HCT116 (cell line): ENCODE measurements at regions not wholly inside any gene's neighbourhood (a gene's known extent, or its start where the extent isn't known, plus 50 kb on each side); places are given as distances from the start of the nearest gene placed in this dataset.

Experiments
- ATAC-seq: fragments of 200-7000 bp; cut with Tn5 transposase; 2 replicates; pipeline ENCODE4 v1.9.1; 2020; ENCODE audit warnings: mild to moderate bottlenecking, moderate library complexity
- BruUV-seq: library from RNA; stranded (reverse); fragments of 400-500 nt; replicated peaks from 2 replicates; lab custom pipeline; 2021; lab: Mats Ljungman, UMichigan
- CTCF ChIA-PET: fragments of 300-600 bp; sonication (Branson Sonifier 250); formaldehyde crosslinking; loops from one replicate; lab custom pipeline; 2021; ENCODE audit warnings: antibody characterized with exemption; lab: Charles Lee
- POLR2A ChIA-PET: fragments of 300-600, 350-600 bp; sonication (Branson Sonifier 250); formaldehyde crosslinking; loops from one replicate; lab custom pipeline; 2021; ENCODE audit warnings: antibody characterized with exemption; lab: Charles Lee
- RAD21 ChIA-PET, 2 experiments: fragments of 300-600 bp; sonication (Branson Sonifier 250); formaldehyde crosslinking; loops; one replicate each; lab custom pipeline; 2023; ENCODE audit warnings: low total read pairs in 2 of 2; ENCODE audit not compliant: uncharacterized antibody in 2 of 2, unreplicated experiment in 2 of 2, low non-redundant PET in 1 of 2; lab: Charles Lee
- DNase-seq: peaks from one replicate; pipeline ENCODE4 v3.0.0-alpha.2; 2010; ENCODE audit warnings: low read depth, low spot score
- H2AFZ ChIP-seq: fragments of 200-600 bp; shearing (Covaris generic), sonication (generic); 2 replicates; pipeline ENCODE4 v1.6.1; 2017; ENCODE audit warnings: low read depth, mixed run types, mixed read lengths, antibody characterized with exemption, low read length; ENCODE audit not compliant: poor library complexity, severe bottlenecking
- H3K27ac ChIP-seq: 2 replicates; pipeline ENCODE4 v1.5.1; 2012; ENCODE audit warnings: low read depth, low read length
- H3K27me3 ChIP-seq: fragments of 200-600 bp; sonication (generic); 2 replicates; pipeline ENCODE4 v1.6.1; 2016; ENCODE audit warnings: mixed run types, low read length, mixed read lengths; ENCODE audit not compliant: insufficient read depth
- H3K36me3 ChIP-seq, 2 experiments: fragments of 200-500 bp in 1 of 2; fragments of 200-600 bp in 1 of 2; sonication (Bioruptor generic) in 1 of 2; sonication (generic) in 1 of 2; 2 replicates each; pipeline versions ENCODE4 v1.5.1 to v1.6.1; 2014 to 2016; ENCODE audit warnings: low read length in 2 of 2, inconsistent platforms in 1 of 2, mixed read lengths in 1 of 2, mixed run types in 1 of 2; ENCODE audit not compliant: insufficient read depth in 2 of 2, control insufficient read depth in 1 of 2
- H3K4me1 ChIP-seq, 2 experiments: fragments of 200-600 bp in 1 of 2; sonication (generic) in 1 of 2; 2 replicates each; pipeline versions ENCODE4 v1.5.1 to v1.6.1; 2012 to 2017; ENCODE audit warnings: low read length in 2 of 2, inconsistent platforms in 1 of 2, mild to moderate bottlenecking in 1 of 2, mixed read lengths in 1 of 2, mixed run types in 1 of 2, moderate library complexity in 1 of 2; ENCODE audit not compliant: insufficient read depth in 2 of 2, control insufficient read depth in 1 of 2
- H3K4me2 ChIP-seq: fragments of 200-600 bp; sonication (generic); 2 replicates; pipeline ENCODE4 v1.6.1; 2017; ENCODE audit warnings: mixed run types, low read length, mixed read lengths
- H3K4me3 ChIP-seq, 2 experiments: fragments of 200-600 bp in 1 of 2; sonication (generic) in 1 of 2; replicated peaks in 1 of 2; 2 replicates each; pipeline ENCODE4 v1.5.1; 2011 to 2016; ENCODE audit warnings: low read length in 2 of 2, control low read depth in 1 of 2, low read depth in 1 of 2, mild to moderate bottlenecking in 1 of 2, mixed read lengths in 1 of 2, mixed run types in 1 of 2
- H3K79me2 ChIP-seq: fragments of 200-600 bp; sonication (generic); 2 replicates; pipeline ENCODE4 v1.6.1; 2017; ENCODE audit warnings: mild to moderate bottlenecking, mixed run types, low read length, moderate library complexity, mixed read lengths; ENCODE audit not compliant: insufficient read depth
- H3K9ac ChIP-seq: fragments of 200-600 bp; sonication (generic); 2 replicates; pipeline ENCODE4 v1.6.1; 2016; ENCODE audit warnings: low read length, mixed read lengths
- H3K9me2 ChIP-seq: fragments of 200-600 bp; sonication (generic), shearing (Covaris generic); 2 replicates; pipeline ENCODE4 v1.6.1; 2017; ENCODE audit warnings: mixed run types, mild to moderate bottlenecking, moderate library complexity; ENCODE audit not compliant: insufficient read depth
- H3K9me3 ChIP-seq, 2 experiments: fragments of 200-500 bp in 1 of 2; fragments of 200-600 bp in 1 of 2; sonication (Bioruptor generic) in 1 of 2; sonication (generic) in 1 of 2; 2 replicates each; pipeline ENCODE4 v1.6.1; 2014 to 2017; ENCODE audit warnings: low read length in 2 of 2, mixed read lengths in 2 of 2, inconsistent platforms in 1 of 2, low read depth in 1 of 2, mild to moderate bottlenecking in 1 of 2, mixed run types in 1 of 2, moderate library complexity in 1 of 2; ENCODE audit not compliant: control insufficient read depth in 1 of 2, insufficient read depth in 1 of 2
- H4K20me1 ChIP-seq: fragments of 200-600 bp; sonication (generic), shearing (Covaris generic); 2 replicates; pipeline ENCODE4 v1.6.1; 2017; ENCODE audit warnings: mixed run types, mild to moderate bottlenecking, moderate library complexity; ENCODE audit not compliant: insufficient read depth
- CEBPB ChIP-seq: IDR thresholded peaks from 2 replicates; pipeline ENCODE4 v1.6.1; 2012; ENCODE audit warnings: low read depth
- EZH2 ChIP-seq: fragments of 200-600 bp; sonication (generic); IDR thresholded peaks from 2 replicates; pipeline ENCODE4 v1.6.1; 2017; ENCODE audit warnings: antibody characterized with exemption, mixed run types
- EZH2phosphoT487 ChIP-seq: fragments of 200-600 bp; IDR thresholded peaks from 2 replicates; pipeline ENCODE4 v1.6.1; 2018; ENCODE audit warnings: antibody characterized with exemption, borderline replicate concordance
- JUND ChIP-seq: IDR thresholded peaks from 2 replicates; pipeline ENCODE4 v1.6.1; 2012
- MAX ChIP-seq: IDR thresholded peaks from 2 replicates; pipeline ENCODE4 v1.6.1; 2012
- SIN3A ChIP-seq: IDR thresholded peaks from 2 replicates; pipeline ENCODE4 v1.6.1; 2012; ENCODE audit warnings: low read depth
- SP1 ChIP-seq: IDR thresholded peaks from 2 replicates; pipeline ENCODE4 v1.6.1; 2012; ENCODE audit warnings: low read depth
- YY1 ChIP-seq: IDR thresholded peaks from 2 replicates; pipeline ENCODE4 v1.6.1; 2011; ENCODE audit warnings: low read length, low read depth, moderate library complexity, mild to moderate bottlenecking; ENCODE audit not compliant: insufficient replicate concordance; ENCODE audit errors: extremely low read depth
- intact Hi-C: fragments of 100-400 bp; cut with micrococcal nuclease; formaldehyde crosslinking; loops from 2 replicates; pipeline ENCODE4 v1.10.0; 2022
- TF ChIP-seq, protein P1 (sequence below), 3 experiments: fragments of 200-600 bp in 1 of 3; sonication (generic) in 1 of 3; IDR thresholded peaks in 2 of 3; conservative IDR thresholded peaks in 1 of 3; 2 replicates each; pipeline ENCODE4 v1.5.1; 2012 to 2017; ENCODE audit warnings: low read depth in 2 of 3, low read length in 2 of 3, antibody characterized with exemption in 1 of 3, borderline replicate concordance in 1 of 3, control low read depth in 1 of 3, mild to moderate bottlenecking in 1 of 3, mixed read lengths in 1 of 3, mixed run types in 1 of 3, moderate library complexity in 1 of 3; ENCODE audit not compliant: insufficient read depth in 1 of 3
- TF ChIP-seq, protein P2 (sequence below): IDR thresholded peaks from 2 replicates; pipeline ENCODE4 v1.6.1; 2012; ENCODE audit warnings: low read depth
- TF ChIP-seq, protein P3 (sequence below): IDR thresholded peaks from 2 replicates; pipeline ENCODE4 v1.6.1; 2011; ENCODE audit warnings: mild to moderate bottlenecking, low read length, moderate library complexity; ENCODE audit not compliant: insufficient replicate concordance; ENCODE audit errors: extremely low read depth

DNA sequence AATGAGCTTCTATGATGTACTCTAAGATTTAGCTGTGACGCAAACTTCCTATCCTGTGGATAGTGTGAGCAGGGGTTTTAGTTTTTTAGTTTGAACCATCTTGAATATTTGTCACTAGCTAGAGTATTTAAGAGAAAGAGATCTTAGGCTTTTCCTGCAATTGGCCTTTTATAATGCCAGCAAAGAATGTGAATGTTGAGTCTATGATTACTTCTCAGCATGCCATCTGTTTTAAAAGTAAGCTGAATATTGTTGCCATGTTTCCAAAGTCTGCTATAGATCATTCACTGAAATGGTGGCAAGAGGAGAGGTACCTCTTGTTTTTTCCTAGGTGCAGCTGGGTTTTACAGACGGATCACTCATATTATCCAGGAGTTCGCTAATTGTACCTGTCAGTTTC is 1783.6 kb upstream of the FLRT2 start:
- Histone ChIP-seq H3K9me2 (no peaks in the 10 kb centered on the region), H3K27me3 (no peaks in the 10 kb centered on the region), H3K27ac (no peak overlapping the region), H4K20me1 (no peaks in the 10 kb centered on the region), H3K36me3 (no peaks in the 10 kb centered on the region), H2AFZ (no peak overlapping the region), H3K79me2 (no peaks in the 10 kb centered on the region), H3K4me2 (no peak overlapping the region), H3K4me1 (no peaks in the 10 kb centered on the region), H3K9ac (no peak overlapping the region), H3K9me3 (peaks cover 3 to 22% of the 10 kb centered on the region in 2 experiments; a peak in 2 of 4 replicates), H3K4me3 (no peak overlapping the region)
- ChIA-PET RAD21 (no interaction called here), CTCF (no interaction called here), POLR2A (no interaction called here)
- intact Hi-C loops: no loop called here
- TF ChIP-seq SP1: no peak
- no TSS peak for BruUV-seq
- DNase-seq (no peak), ATAC-seq (no peak)

- Histone ChIP-seq H3K4me1 (no peaks in the 10 kb centered on the region), H4K20me1 (no peaks in the 10 kb centered on the region), H3K4me2 (no peak overlapping the region), H3K9ac (no peak overlapping the region)
- POLR2A ChIA-PET: no interaction called here
- BruUV-seq: no TSS peak
- TF ChIP-seq, protein P1, sequence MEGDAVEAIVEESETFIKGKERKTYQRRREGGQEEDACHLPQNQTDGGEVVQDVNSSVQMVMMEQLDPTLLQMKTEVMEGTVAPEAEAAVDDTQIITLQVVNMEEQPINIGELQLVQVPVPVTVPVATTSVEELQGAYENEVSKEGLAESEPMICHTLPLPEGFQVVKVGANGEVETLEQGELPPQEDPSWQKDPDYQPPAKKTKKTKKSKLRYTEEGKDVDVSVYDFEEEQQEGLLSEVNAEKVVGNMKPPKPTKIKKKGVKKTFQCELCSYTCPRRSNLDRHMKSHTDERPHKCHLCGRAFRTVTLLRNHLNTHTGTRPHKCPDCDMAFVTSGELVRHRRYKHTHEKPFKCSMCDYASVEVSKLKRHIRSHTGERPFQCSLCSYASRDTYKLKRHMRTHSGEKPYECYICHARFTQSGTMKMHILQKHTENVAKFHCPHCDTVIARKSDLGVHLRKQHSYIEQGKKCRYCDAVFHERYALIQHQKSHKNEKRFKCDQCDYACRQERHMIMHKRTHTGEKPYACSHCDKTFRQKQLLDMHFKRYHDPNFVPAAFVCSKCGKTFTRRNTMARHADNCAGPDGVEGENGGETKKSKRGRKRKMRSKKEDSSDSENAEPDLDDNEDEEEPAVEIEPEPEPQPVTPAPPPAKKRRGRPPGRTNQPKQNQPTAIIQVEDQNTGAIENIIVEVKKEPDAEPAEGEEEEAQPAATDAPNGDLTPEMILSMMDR (IDR thresholded peaks at IDR 0.05 in 2 of 3, conservative IDR thresholded peaks at IDR 0.05 in 1 of 3; ENCODE audit: borderline replicate concordance in 1 of 3, insufficient read depth in 1 of 3, low read depth in 2 of 3, low read length in 2 of 3): no peak
- no peak for TF ChIP-seq EZH2phosphoT487
- no peak for TF ChIP-seq JUND
- TF ChIP-seq YY1: no peak
- TF ChIP-seq CEBPB: no peak
- no peak for TF ChIP-seq MAX
- TF ChIP-seq, protein P2, sequence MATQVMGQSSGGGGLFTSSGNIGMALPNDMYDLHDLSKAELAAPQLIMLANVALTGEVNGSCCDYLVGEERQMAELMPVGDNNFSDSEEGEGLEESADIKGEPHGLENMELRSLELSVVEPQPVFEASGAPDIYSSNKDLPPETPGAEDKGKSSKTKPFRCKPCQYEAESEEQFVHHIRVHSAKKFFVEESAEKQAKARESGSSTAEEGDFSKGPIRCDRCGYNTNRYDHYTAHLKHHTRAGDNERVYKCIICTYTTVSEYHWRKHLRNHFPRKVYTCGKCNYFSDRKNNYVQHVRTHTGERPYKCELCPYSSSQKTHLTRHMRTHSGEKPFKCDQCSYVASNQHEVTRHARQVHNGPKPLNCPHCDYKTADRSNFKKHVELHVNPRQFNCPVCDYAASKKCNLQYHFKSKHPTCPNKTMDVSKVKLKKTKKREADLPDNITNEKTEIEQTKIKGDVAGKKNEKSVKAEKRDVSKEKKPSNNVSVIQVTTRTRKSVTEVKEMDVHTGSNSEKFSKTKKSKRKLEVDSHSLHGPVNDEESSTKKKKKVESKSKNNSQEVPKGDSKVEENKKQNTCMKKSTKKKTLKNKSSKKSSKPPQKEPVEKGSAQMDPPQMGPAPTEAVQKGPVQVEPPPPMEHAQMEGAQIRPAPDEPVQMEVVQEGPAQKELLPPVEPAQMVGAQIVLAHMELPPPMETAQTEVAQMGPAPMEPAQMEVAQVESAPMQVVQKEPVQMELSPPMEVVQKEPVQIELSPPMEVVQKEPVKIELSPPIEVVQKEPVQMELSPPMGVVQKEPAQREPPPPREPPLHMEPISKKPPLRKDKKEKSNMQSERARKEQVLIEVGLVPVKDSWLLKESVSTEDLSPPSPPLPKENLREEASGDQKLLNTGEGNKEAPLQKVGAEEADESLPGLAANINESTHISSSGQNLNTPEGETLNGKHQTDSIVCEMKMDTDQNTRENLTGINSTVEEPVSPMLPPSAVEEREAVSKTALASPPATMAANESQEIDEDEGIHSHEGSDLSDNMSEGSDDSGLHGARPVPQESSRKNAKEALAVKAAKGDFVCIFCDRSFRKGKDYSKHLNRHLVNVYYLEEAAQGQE: no peak
- TF ChIP-seq, protein P3, sequence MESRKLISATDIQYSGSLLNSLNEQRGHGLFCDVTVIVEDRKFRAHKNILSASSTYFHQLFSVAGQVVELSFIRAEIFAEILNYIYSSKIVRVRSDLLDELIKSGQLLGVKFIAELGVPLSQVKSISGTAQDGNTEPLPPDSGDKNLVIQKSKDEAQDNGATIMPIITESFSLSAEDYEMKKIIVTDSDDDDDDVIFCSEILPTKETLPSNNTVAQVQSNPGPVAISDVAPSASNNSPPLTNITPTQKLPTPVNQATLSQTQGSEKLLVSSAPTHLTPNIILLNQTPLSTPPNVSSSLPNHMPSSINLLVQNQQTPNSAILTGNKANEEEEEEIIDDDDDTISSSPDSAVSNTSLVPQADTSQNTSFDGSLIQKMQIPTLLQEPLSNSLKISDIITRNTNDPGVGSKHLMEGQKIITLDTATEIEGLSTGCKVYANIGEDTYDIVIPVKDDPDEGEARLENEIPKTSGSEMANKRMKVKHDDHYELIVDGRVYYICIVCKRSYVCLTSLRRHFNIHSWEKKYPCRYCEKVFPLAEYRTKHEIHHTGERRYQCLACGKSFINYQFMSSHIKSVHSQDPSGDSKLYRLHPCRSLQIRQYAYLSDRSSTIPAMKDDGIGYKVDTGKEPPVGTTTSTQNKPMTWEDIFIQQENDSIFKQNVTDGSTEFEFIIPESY: no peak
- no peak for TF ChIP-seq SIN3A
- TF ChIP-seq EZH2: no peak
- TF ChIP-seq, all 23 proteins: peak for 0
- Histone ChIP-seq H2AFZ (no peak overlapping the region), H3K4me3 (no peak overlapping the region), H3K9me2 (no peaks in the 10 kb centered on the region), H3K27ac (no peak overlapping the region), H3K79me2 (no peaks in the 10 kb centered on the region), H3K9me3 (peaks cover 4 to 7% of the 10 kb centered on the region in 2 experiments; a peak in 3 of 4 replicates), H3K36me3 (no peaks in the 10 kb centered on the region), H3K27me3 (no peaks in the 10 kb centered on the region)
- ChIA-PET CTCF (no interaction called here), RAD21 (no interaction called here)
- ATAC-seq (no peak), DNase-seq (no peak)
- intact Hi-C loops: no loop called here
Measured at GRCh38 chr14:83757916-83758315, 1772.0 kb upstream of the FLRT2 start.
